GM23248 (cell line): ENCODE measurements at regions not wholly inside any gene's neighbourhood (a gene's known extent, or its start where the extent isn't known, plus 50 kb on each side); places are given as distances from the start of the nearest gene placed in this dataset.

Experiments used
- DNase-seq: peaks from one replicate; pipeline ENCODE4 v3.0.0-alpha.2; 2015
- H2AFZ ChIP-seq: fragments of 200-600 bp; sonication (generic); 2 replicates; pipeline ENCODE4 v1.6.1; 2016; ENCODE audit warnings: antibody characterized with exemption
- H3F3A ChIP-seq: fragments of 200-600 bp; sonication (generic); 2 replicates; pipeline ENCODE4 v1.6.1; 2016; ENCODE audit warnings: mild to moderate bottlenecking, antibody characterized with exemption, mixed run types; ENCODE audit not compliant: insufficient read depth
- H3K27ac ChIP-seq: fragments of 200-600 bp; sonication (generic); 2 replicates; pipeline ENCODE4 v1.5.1; 2016; ENCODE audit warnings: mild to moderate bottlenecking
- H3K27me3 ChIP-seq: fragments of 200-600 bp; sonication (generic); replicated peaks from 2 replicates; pipeline ENCODE4 v1.6.1; 2016; ENCODE audit warnings: mild to moderate bottlenecking; ENCODE audit not compliant: insufficient read depth
- H3K36me3 ChIP-seq: fragments of 200-600 bp; sonication (generic); 2 replicates; pipeline ENCODE4 v1.6.1; 2016; ENCODE audit warnings: low read depth, mild to moderate bottlenecking
- H3K4me1 ChIP-seq: fragments of 200-600 bp; sonication (generic); 2 replicates; pipeline ENCODE4 v1.6.1; 2016; ENCODE audit warnings: mild to moderate bottlenecking; ENCODE audit not compliant: insufficient read depth
- H3K4me2 ChIP-seq: fragments of 200-600 bp; sonication (generic); one replicate; pipeline ENCODE4 v1.6.1; 2016; ENCODE audit warnings: mild to moderate bottlenecking; ENCODE audit not compliant: unreplicated experiment
- H3K4me3 ChIP-seq: fragments of 200-600 bp; sonication (generic); 2 replicates; pipeline ENCODE4 v1.5.1; 2016; ENCODE audit warnings: mild to moderate bottlenecking
- H3K79me2 ChIP-seq: fragments of 200-600 bp; sonication (generic); 2 replicates; pipeline ENCODE4 v1.6.1; 2016; ENCODE audit warnings: mild to moderate bottlenecking; ENCODE audit not compliant: insufficient read depth
- H3K9ac ChIP-seq: fragments of 200-600 bp; sonication (generic); 2 replicates; pipeline ENCODE4 v1.6.1; 2016; ENCODE audit warnings: mild to moderate bottlenecking
- H3K9me2 ChIP-seq: fragments of 200-600 bp; sonication (generic); 2 replicates; pipeline ENCODE4 v1.6.1; 2016; ENCODE audit warnings: mixed run types, mild to moderate bottlenecking, moderate library complexity; ENCODE audit not compliant: insufficient read depth
- H3K9me3 ChIP-seq: fragments of 200-600 bp; sonication (generic); one replicate; pipeline ENCODE4 v1.6.1; 2017; ENCODE audit warnings: low read depth
- H4K20me1 ChIP-seq: fragments of 200-600 bp; sonication (generic); 2 replicates; pipeline ENCODE4 v1.6.0; 2016; ENCODE audit not compliant: insufficient read depth
- EZH2 ChIP-seq: fragments of 200-600 bp; sonication (generic); IDR thresholded peaks from 2 replicates; pipeline ENCODE4 v1.6.1; 2018; ENCODE audit warnings: antibody characterized with exemption, mild to moderate bottlenecking; ENCODE audit not compliant: insufficient read depth, poor library complexity, severe bottlenecking
- EZH2phosphoT487 ChIP-seq: fragments of 200-600 bp; sonication (generic); IDR thresholded peaks from 2 replicates; pipeline ENCODE4 v1.6.1; 2018; ENCODE audit warnings: antibody characterized with exemption, moderate library complexity, mild to moderate bottlenecking, low read depth; ENCODE audit not compliant: insufficient read depth
- WGBS, 2 experiments: methylation state at CpG; one replicate each; pipeline ENCODE4 v1.1.6; 2015 to 2017; ENCODE audit warnings: low lambda C conversion rate in 2 of 2, low coverage in 1 of 2; ENCODE audit errors: missing lambda C conversion rate in 2 of 2; 5-methylcytosine and 5-hydroxymethylcytosine counted together
- in situ Hi-C: fragments of 300-500 bp; cut with MboI; formaldehyde crosslinking; loops from 2 replicates; pipeline ENCODE4 v1.15.0; 2020

GRCh38 chr1:228905701-228906101, 170.4 kb downstream of the RHOU start:
- in situ Hi-C loops, result no loop called here

GRCh38 chr1:228906223-228906860, 171.1 kb downstream of the RHOU start:
- H3K4me3 ChIP-seq, result no peak overlapping the region
- no peaks in the 10 kb centered on the region for H4K20me1 ChIP-seq
- in situ Hi-C loops, result no loop called here
- no peak for DNase-seq
- H3K27me3 ChIP-seq, result peaks cover 12% of the 10 kb centered on the region; the same call in 1 of the 2 replicates
- no peaks in the 10 kb centered on the region for H3K36me3 ChIP-seq
- no peaks in the 10 kb centered on the region for H3F3A ChIP-seq
- H3K9me3 ChIP-seq, result no peaks in the 10 kb centered on the region
- no peak overlapping the region for H3K27ac ChIP-seq
- WGBS, 2 experiments, result 76 to 78% methylated on average over 10 of the region's 10 CpGs
- H3K4me2 ChIP-seq, result no peak overlapping the region
- no peaks in the 10 kb centered on the region for H3K79me2 ChIP-seq
- TF ChIP-seq EZH2phosphoT487, result no peak
- peaks cover 11% of the 10 kb centered on the region for H3K4me1 ChIP-seq
- H2AFZ ChIP-seq, result no peak overlapping the region
- H3K9ac ChIP-seq, result no peak overlapping the region
- no peaks in the 10 kb centered on the region for H3K9me2 ChIP-seq

More at GRCh38 chr1:228905701-228906101, 170.4 kb downstream of the RHOU start:
- no peak overlapping the region for H3K27ac ChIP-seq
- no peak overlapping the region for H3K4me2 ChIP-seq
- H3K9me2 ChIP-seq, result no peaks in the 10 kb centered on the region
- H3K4me3 ChIP-seq, result no peak overlapping the region
- no peaks in the 10 kb centered on the region for H3K79me2 ChIP-seq
- no peaks in the 10 kb centered on the region for H4K20me1 ChIP-seq
- WGBS, 2 experiments, result 89 to 98% methylated on average over 2 of the region's 2 CpGs
- peaks cover 11% of the 10 kb centered on the region for H3K4me1 ChIP-seq
- no peaks in the 10 kb centered on the region for H3K9me3 ChIP-seq
- no peak overlapping the region for H3K9ac ChIP-seq
- H2AFZ ChIP-seq, result no peak overlapping the region
- H3K27me3 ChIP-seq, result peaks cover 17% of the 10 kb centered on the region; the same call in 1 of the 2 replicates
- TF ChIP-seq EZH2phosphoT487 (no peak), EZH2 (no peak)
- no peaks in the 10 kb centered on the region for H3F3A ChIP-seq
- no peaks in the 10 kb centered on the region for H3K36me3 ChIP-seq
- DNase-seq, result no peak

GRCh38 chr1:228911225-228912210, 176.2 kb downstream of the RHOU start:
- in situ Hi-C loops, result no loop called here

GRCh38 chr1:228913626-228914414, 178.5 kb downstream of the RHOU start:
- Histone ChIP-seq H3K79me2 (no peaks in the 10 kb centered on the region), H3K9me2 (no peaks in the 10 kb centered on the region), H2AFZ (no peak overlapping the region), H3K9me3 (no peaks in the 10 kb centered on the region), H3F3A (no peaks in the 10 kb centered on the region), H3K27ac (no peak overlapping the region), H3K36me3 (no peaks in the 10 kb centered on the region), H4K20me1 (no peaks in the 10 kb centered on the region), H3K9ac (no peak overlapping the region), H3K4me3 (no peak overlapping the region), H3K4me2 (no peak overlapping the region), H3K4me1 (no peaks in the 10 kb centered on the region), H3K27me3 (no peaks in the 10 kb centered on the region)
- WGBS, 2 experiments, result 82 to 88% methylated on average over 8 of the region's 8 CpGs
- DNase-seq, result no peak
- in situ Hi-C loops, result no loop called here
- TF ChIP-seq EZH2 (no peak), EZH2phosphoT487 (no peak)

More at GRCh38 chr1:228911225-228912210, 176.2 kb downstream of the RHOU start:
- 74 to 77% methylated on average over 14 of the region's 14 CpGs for WGBS, 2 experiments
- no peak overlapping the region for H3K4me2 ChIP-seq
- H3K9me3 ChIP-seq, result no peaks in the 10 kb centered on the region
- TF ChIP-seq EZH2 (no peak), EZH2phosphoT487 (no peak)
- H3F3A ChIP-seq, result no peaks in the 10 kb centered on the region
- no peaks in the 10 kb centered on the region for H4K20me1 ChIP-seq
- DNase-seq, result no peak
- no peak overlapping the region for H2AFZ ChIP-seq
- no peaks in the 10 kb centered on the region for H3K79me2 ChIP-seq
- no peak overlapping the region for H3K9ac ChIP-seq
- no peaks in the 10 kb centered on the region for H3K4me1 ChIP-seq
- H3K9me2 ChIP-seq, result no peaks in the 10 kb centered on the region
- H3K27ac ChIP-seq, result no peak overlapping the region
- H3K36me3 ChIP-seq, result no peaks in the 10 kb centered on the region
- peaks cover 1% of the 10 kb centered on the region; the same call in 1 of the 2 replicates for H3K27me3 ChIP-seq
- no peak overlapping the region for H3K4me3 ChIP-seq
